ENCODE measurements at regions not wholly inside any gene's neighbourhood (a gene's known extent, or its start where the extent isn't known, plus 50 kb on each side); places are given as distances from the start of the nearest gene placed in this dataset.

DNA sequence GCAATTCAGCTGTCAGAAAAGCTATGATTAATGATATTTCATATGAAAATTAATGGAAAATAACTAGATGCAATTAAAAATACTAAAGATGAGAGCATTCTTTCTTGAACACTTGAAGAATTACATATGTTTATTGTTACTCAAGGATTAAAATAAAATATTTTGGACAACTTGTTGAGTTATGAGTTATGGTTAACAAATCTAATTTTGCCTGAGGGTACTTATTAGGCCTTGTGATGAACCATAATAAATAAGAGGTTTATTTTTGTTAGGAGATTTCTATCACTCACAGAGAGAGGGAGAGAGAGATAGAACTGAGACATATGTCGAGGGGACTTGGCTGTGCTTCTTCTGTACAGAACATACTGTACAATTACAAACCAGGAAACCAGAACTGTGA is 183.7 kb downstream of the ISL1 start:
- no peak for TF ChIP-seq CEBPB (IDR thresholded peaks at IDR 0.05; ENCODE audit: low read depth, low read length)
- no peak for TF ChIP-seq BHLHE40 (IDR thresholded peaks at IDR 0.05; ENCODE audit: low read depth, low read length)
- TF ChIP-seq CTCF (conservative IDR thresholded peaks at IDR 0.05; ENCODE audit: low read depth, low read length) = no peak
- TF ChIP-seq USF2 (IDR thresholded peaks at IDR 0.05; ENCODE audit: low read depth, low read length) = no peak
- TF ChIP-seq MAFK (IDR thresholded peaks at IDR 0.05; ENCODE audit: low read depth, low read length) = no peak
- TF ChIP-seq POLR2A (IDR thresholded peaks at IDR 0.05; ENCODE audit: low read depth, low read length) = no peak
- no peak for TF ChIP-seq SMC3 (IDR thresholded peaks at IDR 0.05; ENCODE audit: low read depth, low read length)
